NCI-H2029 (cell line): ENCODE measurements at regions not wholly inside any gene's neighbourhood (a gene's known extent, or its start where the extent isn't known, plus 50 kb on each side); places are given as distances from the start of the nearest gene placed in this dataset.
"Not testable (repeated sequence)": the region's sequence is repeated elsewhere in the genome, so short reads cannot be mapped to it uniquely, and the experiment has no call there.

Experiments
- DNase-seq: peaks from one replicate; lab custom pipeline; 2025; lab: John Stamatoyannopoulos, UW

- no peak for DNase-seq
Measured at GRCh38 chr5:159786201-159786600, 130.1 kb upstream of the ADRA1B start.

- DNase-seq: no peak
Measured at GRCh38 chr5:159786901-159787691, 129.2 kb upstream of the ADRA1B start.

- no peak for DNase-seq
Measured at GRCh38 chr5:159787837-159788236, 128.4 kb upstream of the ADRA1B start.

GRCh38 chr5:159788835-159789331 is 127.4 kb upstream of the ADRA1B start:
- no peak for DNase-seq

GRCh38 chr5:159792180-159792579 is 124.1 kb upstream of the ADRA1B start:
- no peak for DNase-seq

GRCh38 chr5:159797261-159797970 is 118.9 kb upstream of the ADRA1B start:
- no peak for DNase-seq

- no peak for DNase-seq
Measured at GRCh38 chr5:159799701-159800100, 116.6 kb upstream of the ADRA1B start.

GRCh38 chr5:159800131-159800840 is 116.0 kb upstream of the ADRA1B start:
- no peak for DNase-seq

- DNase-seq: no peak
Measured at GRCh38 chr5:159801303-159801702, 115.0 kb upstream of the ADRA1B start.

- no peak for DNase-seq
Measured at GRCh38 chr5:159802661-159803060, 113.6 kb upstream of the ADRA1B start.

- no peak for DNase-seq
Measured at GRCh38 chr5:159804121-159804520, 112.2 kb upstream of the ADRA1B start.

GRCh38 chr5:159805021-159805420 is 111.3 kb upstream of the ADRA1B start:
- no peak for DNase-seq

GRCh38 chr5:159807135-159807534 is 109.1 kb upstream of the ADRA1B start:
- not testable (repeated sequence) for DNase-seq

- DNase-seq: no peak
Measured at GRCh38 chr5:159807586-159807985, 108.7 kb upstream of the ADRA1B start.

- no peak for DNase-seq
Measured at GRCh38 chr5:159811712-159812111, 104.6 kb upstream of the ADRA1B start.

GRCh38 chr5:159812759-159813158 is 103.5 kb upstream of the ADRA1B start:
- DNase-seq: not testable (repeated sequence)

- DNase-seq: no peak
Measured at GRCh38 chr5:159814222-159814621, 102.1 kb upstream of the ADRA1B start.

- no peak for DNase-seq
Measured at GRCh38 chr5:159814805-159815585, 101.3 kb upstream of the ADRA1B start.

GRCh38 chr5:159817262-159818029 is 98.8 kb upstream of the ADRA1B start:
- DNase-seq: no peak

GRCh38 chr5:159819591-159820411 is 96.5 kb upstream of the ADRA1B start:
- no peak for DNase-seq
